Cardiac muscle cell (in vitro differentiated cells and primary cell): ENCODE measurements at regions not wholly inside any gene's neighbourhood (a gene's known extent, or its start where the extent isn't known, plus 50 kb on each side); places are given as distances from the start of the nearest gene placed in this dataset.

Source experiments
- DNase-seq, 2 donors: peaks; one replicate each; pipeline versions ENCODE4 v3.0.0 to v3.0.0-alpha.2; 2010 to 2017; ENCODE audit warnings: low read depth in 1 of 2, low spot score in 1 of 2
- H3K27ac ChIP-seq: fragments of 200-600 bp; sonication (generic); 2 replicates; pipeline ENCODE4 v1.5.1; 2016
- H3K27me3 ChIP-seq: fragments of 200-600 bp; sonication (generic); 2 replicates; pipeline ENCODE4 v1.6.0; 2016; ENCODE audit warnings: control low read depth
- H3K36me3 ChIP-seq: fragments of 200-600 bp; sonication (generic); 2 replicates; pipeline ENCODE4 v1.5.1; 2016; ENCODE audit warnings: control low read depth
- H3K4me1 ChIP-seq: fragments of 200-600 bp; sonication (generic); 2 replicates; pipeline ENCODE4 v1.8.1; 2017; ENCODE audit warnings: low read depth, mild to moderate bottlenecking, mixed run types
- H3K4me3 ChIP-seq: fragments of 200-600 bp; sonication (generic); 2 replicates; pipeline ENCODE4 v1.5.1; 2016; ENCODE audit warnings: mild to moderate bottlenecking
- H3K9me3 ChIP-seq: fragments of 200-600 bp; sonication (generic); 2 replicates; pipeline ENCODE4 v1.5.1; 2017; ENCODE audit warnings: low read depth, mild to moderate bottlenecking, control low read depth
- CTCF ChIP-seq: IDR thresholded peaks from 2 replicates; pipeline ENCODE4 v1.5.1; 2012; ENCODE audit warnings: low read depth, mild to moderate bottlenecking, low read length

GRCh38 chr18:64854112-64854511, 705.2 kb upstream of the LINC00305 start:
- Histone ChIP-seq H3K36me3 (no peaks in the 10 kb centered on the region), H3K27ac (no peak overlapping the region), H3K4me3 (no peak overlapping the region), H3K4me1 (no peaks in the 10 kb centered on the region), H3K9me3 (no peaks in the 10 kb centered on the region), H3K27me3 (no peaks in the 10 kb centered on the region)
- no peak for DNase-seq
- TF ChIP-seq CTCF: no peak

- no peaks in the 10 kb centered on the region for H3K9me3 ChIP-seq
- H3K4me1 ChIP-seq: no peaks in the 10 kb centered on the region
- H3K27ac ChIP-seq: no peak overlapping the region
- no peaks in the 10 kb centered on the region for H3K27me3 ChIP-seq
- no peak overlapping the region for H3K4me3 ChIP-seq
- H3K36me3 ChIP-seq: no peaks in the 10 kb centered on the region
- DNase-seq: no peak
- TF ChIP-seq CTCF: no peak
Observed at GRCh38 chr18:64852281-64852680, 703.4 kb upstream of the LINC00305 start.

- H3K9me3 ChIP-seq: no peaks in the 10 kb centered on the region
- no peak overlapping the region for H3K27ac ChIP-seq
- H3K36me3 ChIP-seq: no peaks in the 10 kb centered on the region
- no peaks in the 10 kb centered on the region for H3K4me1 ChIP-seq
- no peak for DNase-seq
- no peak for TF ChIP-seq CTCF
- no peak overlapping the region for H3K4me3 ChIP-seq
- H3K27me3 ChIP-seq: no peaks in the 10 kb centered on the region
Observed at GRCh38 chr18:64851726-64852125, 702.8 kb upstream of the LINC00305 start.

GRCh38 chr18:64850791-64851190, 701.9 kb upstream of the LINC00305 start:
- no peak for DNase-seq
- H3K27ac ChIP-seq: no peak overlapping the region
- no peak overlapping the region for H3K4me3 ChIP-seq
- no peak for TF ChIP-seq CTCF
- H3K27me3 ChIP-seq: no peaks in the 10 kb centered on the region
- H3K9me3 ChIP-seq: no peaks in the 10 kb centered on the region
- H3K4me1 ChIP-seq: no peaks in the 10 kb centered on the region
- no peaks in the 10 kb centered on the region for H3K36me3 ChIP-seq

GRCh38 chr18:64840911-64841701, 692.2 kb upstream of the LINC00305 start:
- no peaks in the 10 kb centered on the region for H3K9me3 ChIP-seq

More at GRCh38 chr18:64840911-64841701, 692.2 kb upstream of the LINC00305 start:
- no peaks in the 10 kb centered on the region for H3K27me3 ChIP-seq
- TF ChIP-seq CTCF: no peak
- H3K36me3 ChIP-seq: no peaks in the 10 kb centered on the region
- H3K4me1 ChIP-seq: peaks cover 2% of the 10 kb centered on the region
- DNase-seq: peak in 1 of 2 donors; percentile 5
- no peak overlapping the region for H3K4me3 ChIP-seq
- no peak overlapping the region for H3K27ac ChIP-seq
